NCI-H146 (cell line): ENCODE measurements at regions not wholly inside any gene's neighbourhood (a gene's known extent, or its start where the extent isn't known, plus 50 kb on each side); places are given as distances from the start of the nearest gene placed in this dataset.
A peak's percentile ranks its signal among the peaks of the same experiment; 100 is the strongest.
"Not testable (repeated sequence)": the region's sequence is repeated elsewhere in the genome, so short reads cannot be mapped to it uniquely, and the experiment has no call there.

Experiments used
- DNase-seq: peaks from one replicate; lab custom pipeline; 2025; lab: John Stamatoyannopoulos, UW

DNA sequence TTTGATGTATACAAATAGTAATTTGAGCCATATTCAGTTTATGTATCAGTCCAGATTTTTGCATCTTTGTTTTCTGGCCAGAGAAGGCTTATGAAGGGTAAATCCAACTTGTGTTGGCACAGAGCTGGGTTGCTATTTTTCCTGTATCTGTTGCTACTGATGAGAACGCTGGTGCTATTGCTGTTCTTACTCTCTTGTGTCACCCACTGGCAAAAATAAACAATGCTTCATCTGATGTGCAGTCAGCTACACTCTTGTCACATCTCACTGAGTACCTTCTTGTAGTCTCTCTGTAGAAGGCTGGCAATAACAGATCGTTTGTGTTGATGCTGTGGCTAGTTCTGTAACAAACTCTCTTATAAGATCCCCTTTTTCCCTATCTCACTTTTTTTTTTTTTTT, 323.4 kb downstream of the CDH19 start:
- DNase-seq: no peak

DNA sequence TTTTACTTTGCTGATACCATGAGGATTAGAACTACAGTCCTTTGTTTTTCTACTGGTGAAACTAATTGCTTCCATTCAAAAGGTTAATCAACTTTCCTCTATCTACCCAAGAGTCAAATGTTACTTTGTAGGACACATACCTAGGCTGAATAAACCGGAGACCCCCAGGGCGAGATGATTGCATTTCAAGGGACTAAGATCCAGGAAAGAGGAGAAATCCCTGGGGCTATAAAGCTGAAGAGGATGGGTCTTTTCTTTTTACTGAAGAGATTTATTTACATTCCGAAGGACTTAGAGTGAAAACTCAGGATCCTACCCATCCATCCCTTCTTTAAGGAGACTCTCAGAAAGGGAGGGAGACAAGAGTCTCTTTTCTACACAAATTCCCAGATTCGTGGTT, 331.9 kb downstream of the CDH19 start:
- no peak for DNase-seq

DNA sequence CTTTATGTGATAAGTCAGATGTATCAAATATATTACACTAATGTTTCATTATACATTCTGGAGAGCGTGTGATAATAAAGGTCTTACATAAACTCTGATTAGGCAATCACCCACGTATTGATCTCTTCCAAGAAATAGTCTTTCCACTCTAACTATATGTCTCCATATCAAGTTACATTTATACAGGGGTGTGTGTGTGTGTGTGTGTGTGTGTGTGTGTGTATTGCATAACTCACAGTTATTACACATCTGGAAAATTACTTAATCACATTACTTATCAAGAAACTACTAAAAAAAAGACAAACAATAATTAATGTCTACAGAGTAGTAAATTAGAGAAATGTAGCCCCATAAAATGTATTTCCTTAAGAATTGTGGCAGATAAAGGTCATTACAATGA, 339.8 kb downstream of the CDH19 start:
- no peak for DNase-seq

DNA sequence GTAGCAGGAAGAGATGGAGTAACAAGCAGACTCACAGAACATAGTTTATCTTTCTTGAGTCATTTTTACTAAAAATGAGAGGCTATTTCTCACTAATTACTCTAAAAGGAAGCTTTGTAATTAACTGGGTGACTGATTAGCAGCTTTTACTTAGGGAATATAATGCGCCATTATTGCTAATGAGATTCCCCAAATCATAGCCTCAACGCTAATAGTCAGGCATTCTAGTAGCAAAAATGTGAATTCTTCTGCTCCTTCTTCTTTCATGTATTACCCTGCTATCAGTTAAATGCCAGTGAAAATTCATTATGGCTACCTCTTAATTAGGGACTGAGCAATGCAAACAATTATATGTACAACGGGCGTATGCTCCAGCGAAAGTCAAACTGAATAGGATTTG, 349.8 kb downstream of the CDH19 start:
- no peak for DNase-seq

DNA sequence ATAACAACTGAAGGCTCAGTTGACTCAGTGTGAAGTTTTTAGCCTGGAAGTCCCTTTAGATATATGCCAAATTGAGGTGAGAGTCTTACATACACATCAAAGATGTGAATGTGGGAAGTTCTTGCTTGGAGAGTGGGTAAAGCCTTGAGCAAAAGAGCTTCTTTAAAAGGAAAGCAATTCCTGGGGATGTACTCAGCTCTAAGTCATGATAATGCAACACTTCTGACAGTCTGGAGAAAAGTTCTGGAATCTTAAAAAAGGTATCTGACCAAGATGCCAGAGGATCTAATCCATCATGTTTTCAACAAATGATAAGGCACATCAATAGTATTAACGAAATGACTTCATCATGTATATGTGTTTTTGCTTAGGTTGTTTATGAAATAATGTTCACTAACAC, 351.2 kb downstream of the CDH19 start:
- no peak for DNase-seq

DNA sequence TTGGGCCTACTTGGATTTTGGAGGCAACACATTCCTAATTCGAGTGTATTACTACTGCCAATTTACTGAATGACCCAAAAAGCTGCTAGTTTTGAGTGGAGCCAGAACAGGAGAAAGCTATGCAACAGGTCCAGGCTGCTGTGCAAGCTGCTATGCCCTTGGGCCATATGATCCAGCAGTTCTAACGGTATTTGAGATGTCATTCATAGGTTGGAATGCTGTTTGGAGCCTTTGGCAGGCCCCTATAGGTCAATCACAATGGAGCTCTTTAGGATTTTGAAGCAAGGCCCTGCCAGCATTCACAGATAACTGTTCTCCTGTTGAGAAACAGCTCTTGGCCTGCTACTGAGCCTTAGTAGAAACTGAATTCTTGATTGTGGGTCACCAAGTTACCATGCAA, 368.7 kb downstream of the CDH19 start:
- no peak for DNase-seq

DNA sequence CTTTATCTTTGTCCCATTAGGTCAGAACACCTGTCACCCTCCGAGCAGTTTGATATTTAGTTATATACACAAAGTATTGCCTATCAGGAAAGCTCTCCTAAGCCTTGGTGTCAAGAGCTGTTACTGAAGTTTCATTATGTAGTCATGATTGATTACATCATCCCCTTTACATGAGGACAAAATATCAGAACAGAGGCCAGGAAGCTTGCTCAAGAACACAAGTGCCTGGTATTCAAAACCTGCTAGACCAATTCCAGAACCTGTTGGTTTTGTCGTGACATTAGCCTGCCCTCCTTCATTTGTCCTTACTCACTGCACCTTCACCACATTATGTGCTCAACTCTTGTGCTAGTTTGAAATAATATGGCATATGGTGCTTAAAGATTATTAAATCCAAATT, 377.1 kb downstream of the CDH19 start:
- no peak for DNase-seq

DNA sequence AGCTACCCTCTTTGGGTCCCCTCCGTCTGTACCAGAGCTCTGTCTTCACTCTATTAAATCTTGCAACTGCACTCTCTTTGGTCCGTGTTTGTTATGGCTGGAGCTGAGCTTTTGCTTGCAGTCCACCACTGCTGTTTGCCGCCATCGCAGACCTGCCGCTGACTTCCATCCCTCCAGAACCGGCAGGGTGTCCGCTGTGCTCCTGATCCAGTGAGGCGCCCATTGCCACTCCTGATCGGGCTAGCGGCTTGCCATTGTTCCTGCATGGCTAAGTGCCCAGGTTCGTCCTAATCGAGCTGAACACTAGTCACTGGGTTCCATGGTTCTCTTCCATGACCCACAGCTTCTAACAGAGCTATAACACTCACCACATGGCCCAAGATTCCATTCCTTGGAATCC, 380.6 kb downstream of the CDH19 start:
- not testable (repeated sequence) for DNase-seq

DNA sequence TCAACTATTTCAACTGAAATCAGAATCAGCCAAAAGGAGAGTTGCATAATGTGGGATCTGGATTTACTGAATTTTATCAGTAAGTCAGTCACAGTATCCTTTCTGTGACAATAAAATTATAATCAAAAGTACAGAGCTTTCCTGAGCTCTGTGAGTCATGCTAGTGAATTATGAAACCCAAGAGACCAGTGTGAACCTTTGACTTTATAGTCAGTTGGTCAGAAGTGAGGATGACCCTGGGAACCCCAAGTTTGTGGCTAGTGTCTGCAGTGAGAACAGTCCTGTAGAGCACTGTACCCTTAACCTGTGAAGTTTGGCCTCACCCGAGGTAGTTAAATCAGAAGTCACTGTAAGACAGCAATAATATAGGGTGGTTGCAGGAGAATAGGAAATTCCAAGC, 381.7 kb downstream of the CDH19 start:
- DNase-seq: no peak

DNA sequence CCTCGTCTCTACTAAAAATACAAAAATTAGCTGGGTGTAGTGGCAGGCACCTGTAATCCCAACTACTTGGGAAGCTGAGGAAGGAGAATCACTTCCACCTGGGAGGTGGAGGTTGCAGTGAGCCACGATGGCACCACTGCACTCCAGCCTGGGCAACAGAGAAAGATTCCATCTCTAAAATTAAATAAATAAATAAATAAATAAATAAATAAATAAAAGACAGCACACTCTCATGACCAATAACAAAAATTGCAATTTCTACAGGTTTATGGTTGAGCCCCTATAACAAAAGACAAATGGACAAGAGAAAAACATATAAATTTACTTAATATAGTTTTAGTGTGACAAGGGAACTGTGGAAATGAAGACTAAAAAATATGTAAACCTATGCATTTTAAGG, 384.1 kb downstream of the CDH19 start:
- no peak for DNase-seq

DNA sequence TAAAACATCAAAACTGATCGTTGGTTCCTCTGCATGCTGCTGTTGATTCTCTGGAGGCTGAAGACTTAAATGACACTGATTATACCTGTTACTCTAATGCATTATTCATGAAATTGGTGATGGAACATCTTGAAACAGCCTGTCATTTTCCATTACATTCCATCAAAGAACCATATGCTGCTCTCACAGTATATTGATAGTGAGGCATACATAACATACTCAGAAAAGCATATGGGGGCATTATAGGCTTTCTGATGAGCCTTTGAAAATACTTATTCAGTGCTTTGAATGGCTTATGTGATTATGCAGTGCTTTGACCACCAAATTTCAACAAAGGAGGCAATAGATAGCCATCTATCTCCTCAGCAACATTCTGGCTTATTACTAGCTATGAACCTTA, 392.1 kb downstream of the CDH19 start:
- no peak for DNase-seq

DNA sequence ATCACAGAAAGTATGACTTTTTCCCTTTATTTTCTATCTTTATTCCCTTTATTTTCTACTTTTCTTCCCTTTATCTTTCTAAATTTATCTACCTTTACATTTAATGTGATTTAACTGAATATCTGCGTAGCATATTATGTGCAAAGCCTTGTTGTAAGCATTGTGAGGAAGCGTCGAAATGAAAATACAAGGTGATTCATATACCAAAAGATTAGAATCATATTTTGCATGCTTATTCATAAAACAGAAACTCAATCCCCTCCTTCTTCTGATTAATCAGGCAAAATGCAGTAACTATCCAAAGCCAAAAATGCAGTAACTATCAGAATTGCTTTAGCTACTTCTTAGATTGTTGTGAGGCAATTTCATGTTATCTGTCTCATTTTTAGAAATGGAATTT, 393.0 kb downstream of the CDH19 start:
- DNase-seq: no peak

DNA sequence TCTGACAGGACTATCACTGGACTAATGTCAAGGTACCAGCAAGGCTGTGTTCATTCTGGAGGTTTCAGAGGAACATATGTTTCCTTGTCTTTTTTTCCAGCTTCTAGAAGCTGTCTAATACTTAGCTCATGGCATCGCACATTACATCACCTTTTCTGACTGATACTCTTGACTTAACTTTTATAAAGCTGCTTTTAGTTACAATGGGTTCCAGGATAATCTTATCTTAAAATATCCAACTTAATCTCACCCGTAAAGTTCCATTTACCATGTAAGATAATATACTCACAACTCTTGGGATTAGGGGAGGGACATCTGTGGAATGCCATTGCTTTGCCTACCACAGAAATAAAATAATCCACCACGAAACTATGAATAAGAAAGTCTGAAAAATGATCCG, 394.2 kb downstream of the CDH19 start:
- DNase-seq: no peak

DNA sequence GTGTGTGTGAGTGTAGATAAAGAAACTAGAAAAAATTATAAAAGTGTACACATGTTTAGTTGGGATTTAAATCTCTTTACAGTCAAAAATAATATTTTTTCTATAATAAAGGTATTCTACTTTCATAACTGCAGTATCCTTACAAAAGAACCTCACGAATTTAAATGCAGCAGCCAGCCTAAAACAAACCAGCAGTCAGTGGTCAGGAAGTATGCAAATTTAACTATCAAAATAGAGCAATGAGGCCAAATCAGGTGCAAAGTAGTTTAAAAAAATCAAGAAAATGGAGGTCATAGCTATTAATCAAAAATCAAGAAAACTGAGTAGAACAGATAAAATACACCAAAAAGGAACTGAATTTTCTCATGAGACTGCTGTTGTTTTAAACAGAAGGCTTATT, 407.1 kb downstream of the CDH19 start:
- no peak for DNase-seq

DNA sequence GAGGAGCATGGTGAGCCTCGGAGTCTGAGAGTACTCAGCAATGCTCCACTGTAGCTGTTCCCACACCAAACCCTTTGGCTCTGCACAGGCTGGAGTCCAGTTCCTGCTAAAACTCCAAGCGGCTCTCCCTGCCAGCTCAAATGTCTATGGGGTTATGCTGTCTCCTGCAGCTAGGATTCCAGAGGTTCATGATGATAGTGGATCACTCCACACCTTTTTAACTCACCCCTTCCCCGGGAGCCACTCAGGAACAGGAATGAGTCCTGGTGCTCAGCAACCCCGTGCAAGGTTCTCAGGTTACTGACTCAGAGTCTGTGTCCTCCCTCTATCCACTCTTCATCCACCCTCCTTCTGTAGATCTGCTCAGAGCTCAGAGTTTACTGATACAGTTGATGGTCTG, 410.0 kb downstream of the CDH19 start:
- DNase-seq: peak; percentile 15

DNA sequence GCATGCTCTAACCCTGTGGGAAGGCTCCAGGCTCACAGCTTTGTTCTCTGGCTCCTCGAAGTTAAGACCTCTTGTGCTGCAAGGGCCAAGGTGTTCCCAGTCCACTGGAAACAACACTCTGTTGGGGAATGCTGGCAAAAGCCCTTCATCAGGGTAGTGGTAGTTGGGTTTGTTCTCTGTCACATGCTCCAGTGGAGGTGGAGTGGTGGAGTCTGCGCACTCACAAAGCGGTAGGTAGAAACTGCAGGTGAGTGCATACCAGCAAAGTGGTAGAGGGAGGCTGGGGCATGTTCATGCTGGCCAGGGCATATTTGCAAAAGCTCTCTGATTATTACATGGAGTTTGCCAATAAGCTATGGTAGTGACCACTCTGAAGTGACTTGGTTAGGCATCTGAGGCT, 410.5 kb downstream of the CDH19 start:
- no peak for DNase-seq

DNA sequence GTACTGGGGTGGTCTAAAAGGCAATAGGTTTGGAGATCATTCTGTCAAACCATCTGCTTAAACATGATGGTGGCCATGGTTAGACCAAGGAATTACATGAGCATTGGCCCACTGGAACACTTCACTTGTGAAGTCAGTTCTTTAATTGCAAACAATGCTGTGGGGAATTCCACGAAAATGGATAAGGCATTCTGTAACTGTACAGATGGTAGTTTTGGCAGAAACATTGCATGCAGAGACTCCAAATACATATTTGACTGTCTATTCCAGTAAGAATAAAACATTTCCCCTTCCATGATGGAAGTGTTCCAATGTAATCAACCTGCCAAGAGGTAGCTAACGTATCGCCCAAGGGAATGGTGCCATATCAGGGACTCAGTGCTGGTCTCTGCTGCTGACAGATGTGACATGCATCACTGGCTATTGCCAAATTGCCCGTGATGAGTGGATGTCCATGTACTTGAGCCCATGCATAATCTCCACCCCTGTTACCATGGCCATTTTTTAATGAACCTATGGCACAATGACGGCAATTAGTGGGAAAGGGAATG, 417.9 kb downstream of the CDH7 start:
- no peak for DNase-seq

DNA sequence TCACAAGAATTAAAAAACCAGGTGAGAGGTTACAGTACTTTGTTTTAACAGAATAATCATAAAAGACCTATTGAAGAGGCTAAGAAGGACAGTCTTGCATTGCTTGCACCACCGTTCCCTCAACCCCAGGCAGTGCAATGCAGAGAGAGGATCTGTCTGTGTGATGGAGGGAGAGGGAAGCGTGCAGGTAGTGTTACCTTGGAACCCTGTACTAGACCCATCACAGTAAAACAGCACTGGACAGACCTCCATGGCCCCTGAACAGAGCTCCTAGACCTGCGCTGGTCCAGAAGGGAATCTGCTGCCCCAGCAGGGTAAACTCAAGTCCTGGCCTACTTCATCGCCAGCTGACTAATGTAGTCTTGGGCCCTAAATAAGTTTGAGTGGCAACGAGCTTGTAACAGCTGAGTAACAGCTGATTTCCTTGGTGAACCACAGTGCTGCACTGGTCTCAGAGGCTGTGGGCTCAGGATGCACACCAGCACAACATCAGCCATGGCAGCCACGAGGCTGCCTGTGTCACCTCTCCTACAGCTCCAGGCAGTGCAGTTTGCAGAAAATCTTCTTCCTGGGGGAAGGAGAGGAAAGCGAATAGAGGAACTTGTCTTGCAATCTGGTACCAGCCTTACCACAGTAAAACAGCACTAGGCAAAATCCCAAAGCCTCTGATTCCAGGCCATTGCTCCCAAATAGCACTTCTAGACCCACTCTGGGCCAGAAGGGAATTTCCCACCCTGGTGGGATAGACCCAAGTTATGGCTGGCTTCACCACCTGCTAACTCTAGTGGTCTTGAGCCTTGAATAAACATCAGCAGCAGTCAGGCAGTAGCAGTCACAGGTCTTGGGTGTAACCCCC, 417.2 kb downstream of the CDH7 start:
- no peak for DNase-seq

DNA sequence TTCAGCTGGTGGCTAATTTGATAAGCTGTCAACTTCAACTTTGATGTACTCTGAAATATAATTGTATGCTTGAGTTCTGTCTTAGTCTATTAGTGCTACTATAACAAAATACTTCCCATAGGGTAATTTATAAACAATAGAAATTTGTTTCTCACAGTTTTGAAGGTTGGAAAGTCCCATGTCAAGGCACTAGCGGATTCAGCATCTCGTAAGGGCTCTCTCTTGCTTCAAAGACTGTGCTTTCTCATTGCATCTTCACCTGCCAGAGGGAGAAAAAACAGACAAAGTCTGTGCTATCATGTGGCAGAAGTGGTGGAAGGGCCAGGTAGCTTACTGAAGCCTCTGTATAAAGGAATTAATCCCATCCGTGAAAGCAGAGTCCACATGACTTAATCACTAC, 409.2 kb downstream of the CDH7 start:
- no peak for DNase-seq

DNA sequence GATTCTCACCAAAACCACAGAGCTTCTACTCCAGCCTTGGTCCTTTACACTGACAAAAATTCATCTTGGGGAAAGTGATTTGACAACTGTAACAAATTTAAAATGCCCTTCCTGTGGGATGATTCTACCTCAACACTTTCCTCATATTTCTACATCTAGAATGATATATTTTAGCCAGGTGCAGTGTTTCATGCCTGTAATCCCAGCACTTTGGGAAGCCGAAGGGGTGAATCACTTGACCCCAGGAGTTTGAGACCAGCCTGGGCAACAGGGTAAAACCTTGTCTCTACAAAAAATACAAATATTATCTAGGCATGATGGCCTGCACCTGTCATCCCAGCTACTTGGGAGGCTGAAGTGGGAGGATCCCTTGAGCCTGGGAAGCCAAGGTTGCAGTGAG, 408.6 kb downstream of the CDH7 start:
- DNase-seq: no peak

DNA sequence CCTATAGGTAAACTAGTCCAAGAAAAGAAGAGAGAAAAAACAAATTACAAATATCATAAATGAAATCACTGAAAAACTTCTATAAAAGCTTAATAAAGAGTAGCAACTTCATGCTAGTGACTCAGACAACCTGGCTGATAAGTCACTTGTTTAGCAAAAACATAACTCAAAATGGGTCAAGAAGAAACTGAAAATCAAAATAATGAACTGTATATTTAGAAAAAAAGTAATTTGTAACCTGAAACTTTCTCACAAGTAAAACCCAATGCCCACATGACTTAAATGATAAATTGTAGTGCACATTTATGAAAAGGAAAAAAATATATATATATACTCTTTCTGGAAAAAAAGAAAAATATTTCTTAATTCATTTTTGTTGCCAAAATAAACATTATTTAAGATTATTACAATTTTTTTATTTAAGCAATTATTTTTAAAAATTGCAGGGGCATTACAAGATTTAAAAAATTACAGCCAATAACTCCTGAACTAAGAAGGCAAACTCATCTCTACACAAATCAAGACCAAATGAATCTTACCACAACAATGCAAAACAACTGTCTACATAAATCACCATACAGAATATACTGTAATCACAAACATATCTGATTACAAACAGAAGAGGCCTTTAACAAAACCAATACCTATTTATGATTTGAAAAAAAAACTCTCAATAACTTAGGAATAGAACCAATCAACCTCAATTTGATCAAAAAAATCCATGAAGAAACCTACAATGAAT, 406.3 kb downstream of the CDH7 start:
- DNase-seq: no peak

DNA sequence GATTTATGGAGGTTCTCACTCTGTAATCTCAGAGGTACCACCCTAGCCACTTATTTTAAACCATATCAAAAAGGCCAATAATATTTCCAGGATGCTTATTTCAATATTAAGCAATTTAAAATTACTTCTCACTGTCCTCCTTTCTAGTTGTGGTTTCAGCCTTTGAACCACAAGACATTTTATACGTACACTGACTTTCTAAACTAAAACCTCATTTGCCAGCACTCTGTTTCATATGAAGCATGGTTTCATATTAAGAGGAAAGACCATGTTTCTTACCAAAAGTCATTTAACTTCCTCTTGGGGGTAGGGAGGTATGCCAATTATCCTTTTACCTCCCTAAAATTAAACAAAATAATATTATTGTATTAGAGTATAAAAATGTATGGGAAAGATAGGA, 399.8 kb downstream of the CDH7 start:
- DNase-seq: no peak

DNA sequence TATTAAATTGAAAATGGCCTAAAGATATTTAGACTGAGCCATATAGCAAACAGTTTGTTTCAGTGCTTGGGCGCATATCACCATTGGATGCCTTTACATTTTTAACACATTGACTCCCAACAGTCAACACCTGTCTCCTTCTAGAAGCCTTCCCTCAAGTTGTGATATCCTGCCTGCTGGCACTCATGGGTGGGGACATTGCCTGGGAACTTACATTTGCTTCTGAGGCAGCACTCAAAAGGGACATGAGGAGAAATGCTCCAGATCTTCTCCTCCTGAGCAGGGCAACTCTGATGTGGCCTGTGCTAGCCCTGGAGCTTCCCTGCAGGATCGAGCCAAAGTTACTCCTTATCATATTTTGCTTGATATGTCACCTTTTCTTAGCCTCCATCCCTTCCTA, 392.2 kb downstream of the CDH7 start:
- no peak for DNase-seq
